K562 (cell line): ENCODE measurements at regions not wholly inside any gene's neighbourhood (a gene's known extent, or its start where the extent isn't known, plus 50 kb on each side); places are given as distances from the start of the nearest gene placed in this dataset.

Source experiments
- ATAC-seq: fragments of 200-7000 bp; cut with Tn5 transposase; 3 replicates; pipeline ENCODE4 v1.9.1; 2020; ENCODE audit warnings: moderate library complexity
- BruUV-seq: library from RNA; stranded (reverse); fragments of 400-500 nt; replicated peaks from 2 replicates; lab custom pipeline; 2021; lab: Mats Ljungman, UMichigan
- CTCF ChIA-PET: fragments of 300-600 bp; formaldehyde crosslinking; extraction: SDS; loops from one replicate; lab custom pipeline; 2021; ENCODE audit warnings: low intra/inter-chr PET ratio; lab: Yijun Ruan, JAX
- POLR2A ChIA-PET: fragments of 300-600, 350-650 bp; sonication (Branson Sonifier 250); formaldehyde crosslinking; extraction: SDS; loops from one replicate; lab custom pipeline; 2021; ENCODE audit warnings: antibody characterized with exemption, inconsistent platforms; lab: Yijun Ruan, JAX
- DNase-seq, 4 experiments: peaks; one replicate each; pipeline versions ENCODE4 v3.0.0 to v3.0.0-alpha.2; 2011 to 2018; ENCODE audit warnings: low spot score in 3 of 4, mixed read lengths in 3 of 4; ENCODE audit errors: extremely low read depth in 1 of 4
- FAIRE-seq: peaks from 2 replicates; lab custom pipeline; 2011; peaks lifted over from hg19 to GRCh38; lab: Jason Lieb, UNC
- H2AFZ ChIP-seq: 2 replicates; pipeline ENCODE4 v1.6.0; 2011; ENCODE audit warnings: low read depth, low read length, control low read depth, inconsistent platforms
- H3K27ac ChIP-seq: fragments of 200-600 bp; 3 replicates; pipeline ENCODE4 v1.8.0; 2011; ENCODE audit warnings: low read depth, mild to moderate bottlenecking, control low read depth, inconsistent platforms, low read length, moderate library complexity, mixed read lengths; ENCODE audit errors: extremely low read depth
- H3K27me3 ChIP-seq, 2 experiments: fragments of 300-600 bp in 1 of 2; 2 replicates in 1 of 2; 3 replicates in 1 of 2; pipeline versions ENCODE4 v1.6.0 to v1.8.0; 2011; ENCODE audit warnings: inconsistent platforms in 2 of 2, low read length in 2 of 2, mild to moderate bottlenecking in 1 of 2, mixed read lengths in 1 of 2, moderate library complexity in 1 of 2; ENCODE audit not compliant: control insufficient read depth in 2 of 2, insufficient read depth in 2 of 2
- H3K36me3 ChIP-seq: fragments of 300-600 bp; 3 replicates; pipeline ENCODE4 v1.8.0; 2011; ENCODE audit warnings: mild to moderate bottlenecking, low read length, inconsistent platforms; ENCODE audit not compliant: control insufficient read depth, insufficient read depth
- H3K4me1 ChIP-seq, 2 experiments: fragments of 200-600 bp in 1 of 2; replicated peaks in 1 of 2; 2 replicates in 1 of 2; 3 replicates in 1 of 2; pipeline versions ENCODE4 v1.5.1 to v1.8.0; 2011; ENCODE audit warnings: inconsistent platforms in 2 of 2, low read length in 2 of 2, mild to moderate bottlenecking in 1 of 2, mixed read lengths in 1 of 2, moderate library complexity in 1 of 2; ENCODE audit not compliant: control insufficient read depth in 2 of 2, insufficient read depth in 2 of 2
- H3K4me2 ChIP-seq: 2 replicates; pipeline ENCODE4 v1.6.1; 2011; ENCODE audit warnings: low read length, control low read depth, inconsistent platforms, mixed read lengths; ENCODE audit not compliant: insufficient read depth
- H3K4me3 ChIP-seq: fragments of 200-600 bp; sonication (generic), shearing (Covaris generic); 2 replicates; pipeline ENCODE4 v1.5.1; 2016; ENCODE audit warnings: control low read depth, inconsistent platforms
- H3K79me2 ChIP-seq: fragments of 200-600 bp; 3 replicates; pipeline ENCODE4 v1.8.0; 2011; ENCODE audit warnings: low read length, inconsistent platforms; ENCODE audit not compliant: control insufficient read depth, insufficient read depth
- H3K9ac ChIP-seq, 2 experiments: 2 replicates each; pipeline versions ENCODE4 v1.6.0 to v1.6.1; 2011; ENCODE audit warnings: low read depth in 2 of 2, low read length in 2 of 2, control low read depth in 1 of 2, inconsistent platforms in 1 of 2, mild to moderate bottlenecking in 1 of 2, mixed read lengths in 1 of 2; ENCODE audit not compliant: insufficient read depth in 1 of 2
- H3K9me1 ChIP-seq: one replicate; pipeline ENCODE4 v1.6.0; 2011; ENCODE audit warnings: inconsistent platforms, mild to moderate bottlenecking, low read length, moderate library complexity; ENCODE audit not compliant: control insufficient read depth, insufficient read depth
- H3K9me3 ChIP-seq: replicated peaks from 2 replicates; pipeline ENCODE4 v1.5.1; 2011; ENCODE audit warnings: low read depth, low read length, inconsistent platforms; ENCODE audit not compliant: control insufficient read depth, insufficient read depth
- H4K20me1 ChIP-seq: replicated peaks from 2 replicates; pipeline ENCODE4 v1.6.1; 2011; ENCODE audit warnings: low read length, inconsistent platforms, mixed read lengths; ENCODE audit not compliant: control insufficient read depth, insufficient read depth
- BRF1 ChIP-seq: IDR thresholded peaks from 3 replicates; pipeline ENCODE4 v1.6.1; 2011; ENCODE audit warnings: borderline replicate concordance, mild to moderate bottlenecking; ENCODE audit not compliant: insufficient read length; ENCODE audit errors: extremely low read depth
- CBX1 ChIP-seq: sonication (generic); IDR thresholded peaks from 2 replicates; pipeline ENCODE4 v1.6.1; 2016; ENCODE audit warnings: antibody characterized with exemption, low read depth, mild to moderate bottlenecking
- FOS ChIP-seq: IDR thresholded peaks from 3 replicates; pipeline ENCODE4 v1.6.1; 2011; ENCODE audit not compliant: insufficient read length; ENCODE audit errors: extremely low read depth
- JUNB ChIP-seq: fragments of 450-650 bp; formaldehyde crosslinking; conservative IDR thresholded peaks from 2 replicates; pipeline ENCODE4 v1.4.0; 2020; ENCODE audit warnings: mild to moderate bottlenecking
- MTA3 ChIP-seq: fragments of 450-650 bp; formaldehyde crosslinking; IDR thresholded peaks from 2 replicates; pipeline ENCODE4 v1.6.1; 2017; ENCODE audit warnings: mild to moderate bottlenecking, borderline replicate concordance
- NFATC3 ChIP-seq: fragments of 450-650 bp; IDR thresholded peaks from 2 replicates; pipeline ENCODE4 v1.6.1; 2017; ENCODE audit warnings: mild to moderate bottlenecking
- SP1 ChIP-seq: sonication (generic); formaldehyde crosslinking; IDR thresholded peaks from 2 replicates; pipeline ENCODE4 v1.8.1; 2022; ENCODE audit warnings: mild to moderate bottlenecking, missing genetic modification reagents
- ZFX ChIP-seq: sonication (generic); formaldehyde crosslinking; IDR thresholded peaks from 2 replicates; pipeline ENCODE4 v1.8.0; 2022; ENCODE audit warnings: mild to moderate bottlenecking, missing genetic modification reagents, moderate library complexity
- ZNF232 ChIP-seq: sonication (generic); formaldehyde crosslinking; IDR thresholded peaks from 2 replicates; pipeline ENCODE4 v1.8.0; 2022; ENCODE audit warnings: mild to moderate bottlenecking, missing genetic modification reagents
- WGBS: fragments of 100-300 bp; shearing (Covaris generic); methylation state at CpG from one replicate; pipeline ENCODE4 v1.1.6; 2016; ENCODE audit warnings: low coverage, mixed read lengths; ENCODE audit not compliant: insufficient coverage; ENCODE audit errors: missing lambda C conversion rate; 5-methylcytosine and 5-hydroxymethylcytosine counted together
- in situ Hi-C: fragments of 300-500 bp; cut with MboI; formaldehyde crosslinking; loops from 4 replicates; pipeline ENCODE4 v1.15.0; 2018; ENCODE audit warnings: inconsistent platforms, mixed read lengths
- intact Hi-C: fragments of 100-400 bp; cut with micrococcal nuclease; formaldehyde crosslinking; loops from 2 replicates; pipeline ENCODE4 v1.14.2; 2022
- TF ChIP-seq, protein P1 (sequence below): fragments of 200-800 bp; sonication (Bioruptor generic); IDR thresholded peaks from 2 replicates; pipeline ENCODE4 v1.6.1; 2017; ENCODE audit warnings: missing genetic modification characterization, missing compliant biosample characterization
- TF ChIP-seq, protein P2 (sequence below), 2 experiments: fragments of 450-650 bp; IDR thresholded peaks; 2 replicates each; pipeline ENCODE4 v1.6.1; 2018; ENCODE audit warnings: mild to moderate bottlenecking in 2 of 2, low read depth in 1 of 2; ENCODE audit not compliant: partially characterized antibody in 2 of 2

DNA sequence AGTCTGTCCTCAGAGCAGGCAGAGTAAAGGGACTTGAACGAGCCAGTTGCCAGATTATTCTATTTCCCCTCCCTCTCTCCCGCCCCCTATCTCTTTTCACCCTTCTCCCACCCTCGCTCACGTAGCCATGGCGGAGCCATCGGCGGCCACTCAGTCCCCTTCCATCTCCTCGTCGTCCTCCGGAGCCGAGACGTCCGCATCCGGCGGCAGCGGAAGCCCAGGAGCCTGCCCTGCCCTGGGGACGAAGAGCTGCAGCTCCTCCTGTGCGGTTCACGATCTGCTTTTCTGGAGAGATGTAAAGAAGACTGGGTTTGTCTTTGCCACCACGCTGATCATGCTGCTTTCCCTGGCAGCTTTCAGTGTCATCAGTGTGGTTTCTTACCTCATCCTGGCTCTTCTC, 106.2 kb upstream of the SMAD1 start (continued):
- TF ChIP-seq, protein P1, sequence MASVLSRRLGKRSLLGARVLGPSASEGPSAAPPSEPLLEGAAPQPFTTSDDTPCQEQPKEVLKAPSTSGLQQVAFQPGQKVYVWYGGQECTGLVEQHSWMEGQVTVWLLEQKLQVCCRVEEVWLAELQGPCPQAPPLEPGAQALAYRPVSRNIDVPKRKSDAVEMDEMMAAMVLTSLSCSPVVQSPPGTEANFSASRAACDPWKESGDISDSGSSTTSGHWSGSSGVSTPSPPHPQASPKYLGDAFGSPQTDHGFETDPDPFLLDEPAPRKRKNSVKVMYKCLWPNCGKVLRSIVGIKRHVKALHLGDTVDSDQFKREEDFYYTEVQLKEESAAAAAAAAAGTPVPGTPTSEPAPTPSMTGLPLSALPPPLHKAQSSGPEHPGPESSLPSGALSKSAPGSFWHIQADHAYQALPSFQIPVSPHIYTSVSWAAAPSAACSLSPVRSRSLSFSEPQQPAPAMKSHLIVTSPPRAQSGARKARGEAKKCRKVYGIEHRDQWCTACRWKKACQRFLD (CRISPR knock-in tag) = no peak
- TF ChIP-seq CBX1 (no peak), BRF1 (no peak), ZFX (CRISPR knock-in tag) (no peak), MTA3 (no peak)

DNA sequence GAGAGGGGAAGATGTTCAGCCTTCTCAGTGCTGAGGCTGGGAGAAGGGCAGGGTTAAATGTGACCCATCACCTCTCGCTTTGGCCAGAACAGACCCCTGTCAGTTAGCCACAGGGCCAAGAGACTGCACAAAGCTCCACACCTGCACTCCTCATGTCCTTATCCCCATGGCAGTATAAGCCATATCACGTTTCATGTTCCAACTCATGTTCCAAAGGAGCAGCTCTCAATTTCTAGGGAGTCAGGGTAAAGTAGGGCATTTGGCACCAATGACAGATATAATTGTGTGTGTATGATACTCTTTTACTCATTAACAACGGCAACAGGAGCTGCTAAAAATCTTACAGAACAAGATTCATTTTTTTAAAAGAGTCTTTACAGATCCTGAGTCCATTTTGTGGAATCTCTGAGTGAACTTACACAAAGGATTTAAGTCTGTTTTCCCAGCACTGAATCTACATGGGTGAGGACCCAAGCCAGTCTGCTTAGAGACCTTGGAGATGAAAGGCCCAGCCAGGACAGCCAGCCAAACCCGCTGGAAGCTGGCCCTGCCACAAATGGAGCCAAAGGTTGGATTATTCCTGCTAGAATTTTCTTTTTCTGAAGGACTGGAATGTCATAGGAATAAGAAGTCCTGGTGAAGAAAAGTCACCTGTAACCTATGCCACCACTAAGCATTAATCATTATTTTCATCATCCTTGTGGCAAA, 129.1 kb upstream of the SMAD1 start:
- Histone ChIP-seq H3K27me3 (peaks cover 0 to 3% of the 10 kb centered on the region in 2 experiments; a peak in 1 of 5 replicates), H4K20me1 (no peaks in the 10 kb centered on the region), H3K4me3 (no peak overlapping the region), H2AFZ (no peak overlapping the region), H3K4me1 (no peaks in the 10 kb centered on the region), H3K27ac (no peak overlapping the region), H3K9me3 (no peaks in the 10 kb centered on the region), H3K79me2 (no peaks in the 10 kb centered on the region), H3K4me2 (no peak overlapping the region), H3K9me1 (no peaks in the 10 kb centered on the region), H3K9ac (no peak overlapping the region), H3K36me3 (no peaks in the 10 kb centered on the region)
- ChIA-PET CTCF (no interaction called here), POLR2A (no interaction called here)
- in situ Hi-C loops (no loop called here), intact Hi-C loops (no loop called here)
- ATAC-seq = no peak
- 0% methylated on average over 4 of the region's 4 CpGs for WGBS
- BruUV-seq = no TSS peak
- no peak for FAIRE-seq
- no peak for DNase-seq
- TF ChIP-seq SP1 (CRISPR knock-in tag) (no peak), FOS (no peak), JUNB (CRISPR knock-in tag) (no peak), NFATC3 (no peak), ZNF232 (CRISPR knock-in tag) (no peak)
- TF ChIP-seq, protein P2, sequence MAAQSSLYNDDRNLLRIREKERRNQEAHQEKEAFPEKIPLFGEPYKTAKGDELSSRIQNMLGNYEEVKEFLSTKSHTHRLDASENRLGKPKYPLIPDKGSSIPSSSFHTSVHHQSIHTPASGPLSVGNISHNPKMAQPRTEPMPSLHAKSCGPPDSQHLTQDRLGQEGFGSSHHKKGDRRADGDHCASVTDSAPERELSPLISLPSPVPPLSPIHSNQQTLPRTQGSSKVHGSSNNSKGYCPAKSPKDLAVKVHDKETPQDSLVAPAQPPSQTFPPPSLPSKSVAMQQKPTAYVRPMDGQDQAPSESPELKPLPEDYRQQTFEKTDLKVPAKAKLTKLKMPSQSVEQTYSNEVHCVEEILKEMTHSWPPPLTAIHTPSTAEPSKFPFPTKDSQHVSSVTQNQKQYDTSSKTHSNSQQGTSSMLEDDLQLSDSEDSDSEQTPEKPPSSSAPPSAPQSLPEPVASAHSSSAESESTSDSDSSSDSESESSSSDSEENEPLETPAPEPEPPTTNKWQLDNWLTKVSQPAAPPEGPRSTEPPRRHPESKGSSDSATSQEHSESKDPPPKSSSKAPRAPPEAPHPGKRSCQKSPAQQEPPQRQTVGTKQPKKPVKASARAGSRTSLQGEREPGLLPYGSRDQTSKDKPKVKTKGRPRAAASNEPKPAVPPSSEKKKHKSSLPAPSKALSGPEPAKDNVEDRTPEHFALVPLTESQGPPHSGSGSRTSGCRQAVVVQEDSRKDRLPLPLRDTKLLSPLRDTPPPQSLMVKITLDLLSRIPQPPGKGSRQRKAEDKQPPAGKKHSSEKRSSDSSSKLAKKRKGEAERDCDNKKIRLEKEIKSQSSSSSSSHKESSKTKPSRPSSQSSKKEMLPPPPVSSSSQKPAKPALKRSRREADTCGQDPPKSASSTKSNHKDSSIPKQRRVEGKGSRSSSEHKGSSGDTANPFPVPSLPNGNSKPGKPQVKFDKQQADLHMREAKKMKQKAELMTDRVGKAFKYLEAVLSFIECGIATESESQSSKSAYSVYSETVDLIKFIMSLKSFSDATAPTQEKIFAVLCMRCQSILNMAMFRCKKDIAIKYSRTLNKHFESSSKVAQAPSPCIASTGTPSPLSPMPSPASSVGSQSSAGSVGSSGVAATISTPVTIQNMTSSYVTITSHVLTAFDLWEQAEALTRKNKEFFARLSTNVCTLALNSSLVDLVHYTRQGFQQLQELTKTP (IDR thresholded peaks at IDR 0.05; ENCODE audit: low read depth in 1 of 2, partially characterized antibody in 2 of 2) = no peak
